Upper lobe of left lung (tissue), 4 donors: ENCODE measurements at regions not wholly inside any gene's neighbourhood (a gene's known extent, or its start where the extent isn't known, plus 50 kb on each side); places are given as distances from the start of the nearest gene placed in this dataset.

Experiments used
- CTCF ChIP-seq, 6 experiments: fragments of 450-650 bp in 4 of 6; fragments of 200-600 bp in 2 of 6; sonication (generic) in 2 of 6; IDR thresholded peaks; one replicate each; pipeline ENCODE4 v1.5.1; 2016 to 2019; ENCODE audit warnings: antibody characterized with exemption in 6 of 6
- POLR2A ChIP-seq, 4 donors: fragments of 450-650 bp; IDR thresholded peaks; one replicate each; pipeline ENCODE4 v1.5.1; 2016 to 2017; ENCODE audit warnings: antibody characterized with exemption in 4 of 4, mild to moderate bottlenecking in 2 of 4
- POLR2AphosphoS5 ChIP-seq, 2 donors: sonication (generic); formaldehyde crosslinking; IDR thresholded peaks; one replicate each; pipeline ENCODE4 v1.5.1; 2017; ENCODE audit warnings: antibody characterized with exemption in 2 of 2

GRCh38 chr11:43577566-43578264 is 102.8 kb upstream of the HSD17B12 start:
- TF ChIP-seq CTCF (IDR thresholded peaks at IDR 0.05) (no peak), POLR2AphosphoS5 (IDR thresholded peaks at IDR 0.05) (no peak), POLR2A (IDR thresholded peaks at IDR 0.05) (no peak)
